HG02852 (cell line): ENCODE measurements at regions not wholly inside any gene's neighbourhood (a gene's known extent, or its start where the extent isn't known, plus 50 kb on each side); places are given as distances from the start of the nearest gene placed in this dataset.

Source experiments
- ATAC-seq: cut with Tn5 transposase; IDR thresholded peaks from one replicate; pipeline ENCODE4 v1.9.1; 2021; ENCODE audit warnings: mild to moderate bottlenecking, moderate library complexity; ENCODE audit not compliant: unreplicated experiment

DNA sequence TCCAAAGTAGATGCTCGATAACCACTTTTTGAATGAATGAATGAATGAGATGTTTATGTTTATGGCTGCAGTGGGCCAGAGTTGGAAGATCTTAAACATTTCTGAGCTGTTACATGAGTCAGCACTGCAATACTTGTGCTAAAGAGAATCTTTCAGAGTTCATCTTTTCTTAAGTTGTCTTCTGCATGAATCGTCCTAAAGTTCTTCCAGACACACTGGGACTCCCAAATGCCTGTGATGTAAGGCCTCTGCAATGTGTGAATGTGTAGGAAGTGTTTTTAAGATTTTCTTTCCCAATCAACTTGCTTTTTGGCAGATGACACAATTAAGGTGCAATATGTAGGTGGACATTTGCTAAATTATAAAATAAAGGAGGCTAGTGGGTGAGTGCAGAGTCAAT lies 50.3 kb upstream of the TRIM9 start:
- no peak for ATAC-seq

DNA sequence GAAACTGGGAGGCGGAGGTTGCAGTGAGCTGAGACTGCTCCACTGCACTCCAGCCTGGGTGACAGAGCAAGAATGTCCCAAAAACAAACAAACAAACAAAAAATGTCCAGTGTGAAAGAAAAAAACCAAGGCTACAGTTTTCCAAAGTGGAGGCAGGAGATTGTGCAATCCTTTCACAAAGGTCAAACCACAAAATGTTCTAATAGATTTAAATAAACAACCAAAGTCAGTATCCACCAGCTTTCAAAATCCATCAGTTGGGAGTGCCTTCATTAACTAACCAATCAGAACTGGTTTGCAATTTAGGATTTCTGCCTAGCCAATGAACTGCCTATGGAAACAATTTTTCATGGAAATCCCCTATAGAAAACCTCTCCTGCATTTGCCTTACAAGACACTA lies 52.3 kb upstream of the TRIM9 start:
- no peak for ATAC-seq

DNA sequence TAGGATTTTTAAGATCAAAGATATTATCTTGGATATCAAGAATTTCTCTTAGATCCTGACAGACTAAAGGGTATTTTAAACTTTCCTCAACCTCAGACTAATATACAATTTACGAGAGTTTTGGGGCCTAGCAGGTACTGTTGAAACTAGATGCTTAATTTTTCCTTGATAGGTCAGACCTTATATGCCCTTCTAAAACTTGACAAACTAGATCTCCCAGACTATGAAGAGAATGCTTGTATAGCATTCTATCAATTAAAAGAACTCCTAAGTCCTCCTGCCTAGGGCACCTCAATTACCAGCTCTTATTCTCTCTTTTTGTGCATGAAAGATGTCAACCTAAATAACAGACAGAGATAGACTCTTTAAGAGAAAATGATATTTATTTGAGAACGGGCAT lies 60.4 kb upstream of the TRIM9 start:
- ATAC-seq, result no peak

DNA sequence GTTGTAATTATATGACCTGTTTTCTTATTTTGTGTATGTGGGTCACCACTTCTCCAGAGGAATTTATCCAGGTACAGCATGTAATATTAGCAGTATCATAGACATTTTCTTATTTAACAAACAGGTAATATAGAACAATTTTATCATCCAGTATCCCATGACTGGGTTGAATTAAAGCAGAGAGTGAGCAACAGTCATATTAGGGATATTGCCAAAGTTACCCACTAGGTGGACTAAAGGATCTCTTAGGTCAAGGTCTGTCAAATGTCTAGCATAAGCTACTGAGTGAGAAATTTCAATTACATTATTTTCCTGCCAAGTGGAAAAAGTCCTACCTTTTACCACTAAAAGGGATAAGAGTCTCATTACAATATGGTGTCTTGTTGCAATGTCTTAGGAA lies 62.1 kb upstream of the TRIM9 start:
- ATAC-seq, result peak; percentile 61

DNA sequence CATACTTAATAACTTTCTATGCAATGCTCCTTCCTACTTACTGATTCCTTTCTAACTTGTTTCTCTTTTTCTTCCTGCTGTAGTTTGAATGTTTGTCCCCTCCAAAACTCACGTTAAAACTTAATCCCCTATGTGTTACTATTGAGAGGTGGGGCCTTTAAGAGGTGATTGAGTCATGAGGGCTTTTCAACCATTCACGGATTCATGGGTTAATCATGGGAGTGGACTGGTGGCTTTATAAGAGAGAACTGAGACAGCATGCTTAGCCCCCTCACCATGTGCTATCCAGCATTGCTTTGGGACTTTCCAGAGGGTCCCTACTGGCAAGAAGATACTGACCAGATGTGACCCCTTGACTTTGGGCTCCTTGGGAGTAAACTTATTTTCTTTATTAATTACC lies 66.0 kb upstream of the TRIM9 start:
- no peak for ATAC-seq

DNA sequence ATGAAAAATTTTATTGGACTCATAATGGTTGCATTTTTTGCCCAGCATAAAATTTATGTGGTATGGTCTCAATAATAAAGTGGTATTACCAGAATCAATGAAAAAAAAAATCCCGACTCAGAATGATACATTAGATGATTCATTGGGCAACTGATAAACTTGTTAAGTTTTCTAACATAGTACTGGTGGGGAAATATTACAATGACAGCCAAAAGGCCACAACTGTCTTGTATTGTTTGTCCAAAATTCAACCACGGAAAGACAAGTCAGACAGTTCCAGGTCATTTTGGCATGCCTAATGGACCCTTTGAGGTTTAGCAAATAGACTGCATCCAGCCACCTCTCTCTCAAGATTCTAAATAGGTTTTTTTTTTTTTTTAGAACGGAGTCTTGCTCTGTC lies 70.5 kb upstream of the TRIM9 start:
- ATAC-seq, result no peak

DNA sequence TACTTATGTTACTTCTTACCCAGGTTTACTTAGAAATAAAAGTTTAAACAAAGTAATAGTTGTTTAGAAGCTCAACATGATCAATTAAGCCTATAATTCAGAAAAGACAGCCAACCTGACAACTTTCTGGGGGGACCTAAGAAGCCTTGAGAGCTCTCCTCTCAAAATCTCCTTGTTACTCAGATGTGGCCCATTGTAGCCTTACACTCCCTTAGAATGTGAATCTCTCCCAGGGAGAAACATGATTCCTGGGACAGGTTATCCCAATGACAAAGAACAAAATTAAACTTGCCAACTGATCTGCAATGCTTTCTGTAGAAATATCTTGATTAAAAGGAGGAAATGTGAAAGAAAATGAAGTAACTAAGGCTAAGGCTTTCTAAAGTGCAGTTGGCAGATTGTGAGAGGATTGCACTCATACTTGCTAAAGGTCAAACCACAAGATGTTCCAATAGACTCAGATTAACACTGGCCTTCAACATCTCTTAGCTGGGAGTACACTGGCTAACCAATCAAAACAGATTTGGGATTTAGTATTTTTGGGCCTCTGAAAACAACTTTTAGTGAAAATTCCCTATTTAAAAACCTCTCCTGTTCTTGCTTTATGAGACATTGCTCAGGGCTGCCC lies 72.3 kb upstream of the TMX1 start:
- no peak for ATAC-seq

DNA sequence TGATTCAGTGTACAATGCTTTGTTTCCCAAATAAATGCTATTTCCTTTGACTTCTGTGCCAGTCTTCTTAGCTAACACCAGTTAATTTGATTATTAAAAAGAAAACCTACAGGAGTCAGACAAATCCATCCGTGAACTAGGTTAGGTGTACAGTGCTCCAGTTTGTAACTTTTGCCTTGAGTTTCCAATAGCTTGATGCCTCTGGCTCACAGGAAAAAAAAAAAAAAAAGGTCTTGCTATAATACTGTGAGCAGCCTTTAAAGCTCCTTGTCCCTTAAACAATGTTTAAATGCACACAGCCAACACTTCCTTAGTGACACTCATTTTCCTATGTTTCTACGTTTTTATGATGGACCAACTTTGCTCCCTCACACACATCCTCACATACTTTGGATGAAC lies 71.8 kb upstream of the TMX1 start:
- ATAC-seq, result no peak

DNA sequence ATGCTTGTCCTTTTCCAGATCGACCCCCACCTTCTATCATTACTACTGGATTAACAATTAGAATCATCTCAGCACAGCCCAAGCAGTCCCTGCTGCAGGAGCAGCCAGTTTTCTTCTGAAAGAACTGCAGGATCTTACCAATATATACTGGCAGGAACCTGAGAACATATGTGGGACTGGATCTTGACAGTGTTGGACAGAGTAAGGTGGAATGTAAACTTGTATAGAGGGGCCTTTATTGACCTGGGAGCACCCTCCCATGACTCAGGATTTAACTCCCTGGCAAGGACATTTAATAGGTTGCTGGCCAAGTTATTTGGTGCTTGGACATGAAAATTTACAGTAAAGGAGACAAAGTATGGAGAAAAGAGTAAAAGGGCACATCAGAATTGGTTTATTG lies 66.2 kb upstream of the TMX1 start:
- ATAC-seq, result no peak

DNA sequence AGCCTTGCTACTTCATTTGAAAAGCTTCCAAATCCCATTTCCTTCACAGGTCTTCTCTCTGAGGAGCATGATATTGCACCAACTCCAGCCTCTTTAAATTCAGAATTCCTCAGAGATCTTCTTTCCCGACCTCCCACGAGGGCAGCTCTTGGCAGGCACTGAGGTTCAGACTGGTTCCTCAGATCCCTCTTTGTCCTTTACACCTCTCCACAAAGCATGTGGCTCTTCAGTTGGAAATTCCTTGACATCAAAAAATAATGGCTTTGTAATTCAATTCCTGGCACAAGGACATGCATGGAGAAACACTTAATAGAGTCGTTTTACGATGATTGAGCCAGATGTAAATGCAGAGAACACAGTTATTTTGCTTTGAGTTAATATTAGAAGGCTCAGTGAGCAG lies 63.2 kb upstream of the TMX1 start:
- ATAC-seq, result no peak

DNA sequence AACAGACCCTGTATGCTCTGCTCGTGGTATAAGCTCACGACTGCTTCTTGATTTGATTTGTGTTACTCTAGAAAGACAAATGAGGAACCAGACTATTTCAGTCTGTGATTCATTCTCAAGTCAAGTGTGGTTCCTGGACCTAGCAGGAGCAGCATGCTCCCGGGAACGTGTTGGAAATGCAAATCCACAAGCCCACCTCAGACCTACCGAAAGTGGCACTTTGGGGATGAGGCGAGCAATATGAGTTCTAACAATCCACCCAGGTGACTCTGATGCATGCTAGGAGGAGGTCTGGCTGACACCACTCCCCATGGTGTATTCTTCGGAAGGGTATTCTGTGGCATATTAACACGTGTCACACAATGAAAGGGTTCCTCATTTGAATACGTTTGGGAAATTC lies 59.5 kb upstream of the TMX1 start:
- ATAC-seq, result peak; percentile 93

DNA sequence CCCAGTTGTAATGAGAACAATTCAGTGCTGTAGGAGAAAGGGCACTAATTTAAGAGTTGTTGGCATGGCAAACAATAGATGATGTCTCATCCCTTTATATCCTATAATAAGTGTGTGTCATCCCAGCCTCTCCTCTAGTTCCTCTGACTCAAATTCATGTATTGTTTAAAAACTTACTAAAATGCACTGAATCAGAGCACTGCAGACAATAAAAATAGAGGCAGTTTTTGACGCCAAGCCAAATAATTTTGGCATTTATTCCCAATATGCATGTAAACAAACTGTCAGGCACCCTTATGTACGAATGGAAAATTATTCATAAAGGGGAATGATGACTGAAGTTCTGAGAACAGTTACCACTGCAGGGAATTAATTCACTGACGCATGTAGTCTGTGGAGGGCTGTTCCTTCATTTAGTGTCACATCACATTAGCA lies 57.9 kb upstream of the TMX1 start:
- no peak for ATAC-seq

DNA sequence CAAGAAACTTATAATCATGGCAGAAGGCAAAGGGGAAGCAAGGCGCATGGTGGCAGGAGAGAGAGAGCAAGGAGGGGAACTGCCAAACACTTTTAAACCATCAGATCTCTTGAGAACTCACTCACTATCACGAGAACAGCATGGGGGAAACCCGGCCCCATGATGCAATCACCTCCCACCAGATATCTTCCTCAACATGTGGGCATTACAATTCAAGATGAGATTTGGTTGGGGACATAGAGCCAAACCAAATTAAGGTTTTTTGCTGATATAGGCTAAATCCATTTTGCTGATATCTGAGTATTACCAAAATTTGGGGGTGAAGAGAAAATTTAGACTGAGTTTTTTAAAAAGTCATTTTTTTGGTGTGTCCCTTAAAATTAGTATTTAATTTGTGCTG lies 54.9 kb upstream of the TMX1 start:
- no peak for ATAC-seq

DNA sequence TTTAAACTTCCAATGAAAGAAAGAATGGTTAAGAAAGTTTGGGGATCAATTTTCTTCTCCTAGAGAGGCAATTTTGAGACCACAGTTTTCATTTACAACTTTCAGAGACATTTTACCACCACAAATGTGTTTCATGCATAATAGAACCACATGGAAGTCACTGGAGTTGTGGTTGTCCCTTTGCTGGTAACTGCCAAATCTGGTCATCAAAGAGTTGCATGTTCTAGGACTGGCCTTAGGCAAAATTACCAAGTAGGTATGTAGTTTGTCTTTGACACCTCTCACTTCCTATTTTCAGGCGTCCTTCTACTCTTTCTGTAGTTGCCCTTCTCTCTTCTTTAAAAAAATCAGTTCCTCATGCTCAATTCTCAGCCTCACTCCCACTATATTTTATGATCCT lies 54.3 kb upstream of the TMX1 start:
- ATAC-seq, result peak; percentile 85

DNA sequence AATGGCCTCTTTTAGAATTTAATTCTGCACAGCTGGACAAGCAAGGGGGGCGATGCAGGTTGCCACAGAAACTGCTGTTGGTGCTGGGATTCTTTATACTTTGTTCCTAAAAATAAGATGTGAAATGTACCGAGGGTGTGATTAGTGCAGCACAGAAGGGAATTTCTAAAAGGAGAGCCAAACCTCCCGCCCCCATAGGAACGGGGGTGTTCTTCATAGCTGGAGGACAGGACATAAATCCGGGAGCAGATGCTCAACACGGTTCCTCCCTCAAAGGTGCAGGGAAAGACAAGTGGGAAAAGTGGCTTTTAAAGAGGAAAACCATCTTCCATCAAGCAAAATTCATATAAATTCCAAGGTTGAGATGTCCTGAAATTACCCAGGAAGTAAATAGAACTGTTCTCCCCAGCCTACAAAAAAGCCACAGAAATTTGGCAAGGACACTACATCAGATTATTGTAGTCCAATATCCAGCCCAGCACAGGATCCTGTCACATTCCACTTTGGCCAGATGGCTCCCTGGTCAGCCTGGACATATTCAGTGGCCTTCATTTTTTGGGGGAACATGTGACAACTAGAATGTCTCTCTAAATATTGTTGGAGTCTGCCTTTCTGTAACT lies 51.4 kb upstream of the TMX1 start:
- ATAC-seq, result no peak

DNA sequence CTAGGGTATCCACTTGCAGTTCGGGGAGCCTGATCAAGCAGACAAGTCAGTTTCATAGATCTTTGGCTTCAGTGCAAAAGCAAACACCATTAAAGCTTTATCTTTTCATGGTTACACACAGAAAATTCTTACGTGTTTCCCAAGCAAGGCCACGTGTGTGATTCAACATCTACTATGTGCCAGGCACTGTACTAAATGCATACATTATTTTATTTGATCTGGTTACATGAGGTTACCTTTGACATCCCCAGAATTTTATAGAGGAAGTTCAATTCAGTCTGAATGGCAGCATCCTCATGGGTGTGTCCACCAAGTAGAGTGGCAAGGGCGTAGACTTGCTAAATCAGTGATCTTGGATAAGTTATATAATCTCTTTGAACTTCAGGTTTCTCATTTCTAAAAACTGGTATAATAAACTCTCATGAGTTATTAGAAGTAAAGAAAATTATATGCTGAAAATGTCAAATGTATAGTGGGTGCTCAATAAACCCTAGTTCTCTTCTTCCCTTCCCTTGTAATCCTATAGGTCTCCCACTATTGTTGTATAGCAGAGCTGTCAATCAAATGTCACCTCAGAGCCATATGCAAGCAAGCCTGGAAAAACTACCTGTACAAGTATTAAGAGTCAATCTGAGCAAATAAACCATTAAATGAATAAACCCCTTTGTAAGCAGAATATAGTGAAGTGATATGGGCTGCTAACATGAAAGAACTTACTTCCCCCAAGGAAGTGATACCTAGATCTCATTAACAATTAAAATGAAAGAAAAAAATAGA lies 50.3 kb upstream of the TMX1 start:
- no peak for ATAC-seq
